ENCODE measurements at regions not wholly inside any gene's neighbourhood (a gene's known extent, or its start where the extent isn't known, plus 50 kb on each side); places are given as distances from the start of the nearest gene placed in this dataset.

- no peak for TF ChIP-seq REST (IDR thresholded peaks at IDR 0.05; ENCODE audit: unreplicated experiment)
- no peak for TF ChIP-seq CTCF (conservative IDR thresholded peaks at IDR 0.05; ENCODE audit: low read depth in 2 of 2)
- TF ChIP-seq ETS1 (IDR thresholded peaks at IDR 0.05), result no peak
- TF ChIP-seq POLR2AphosphoS5 (IDR thresholded peaks at IDR 0.05; ENCODE audit: low read depth), result no peak
- TF ChIP-seq JUNB (IDR thresholded peaks at IDR 0.05; ENCODE audit: unreplicated experiment), result no peak
Measured at GRCh38 chr4:101515099-101515498, 167.8 kb upstream of the PPP3CA start.

All from GM23338 (cell line).